HG02885 (cell line): ENCODE measurements at regions not wholly inside any gene's neighbourhood (a gene's known extent, or its start where the extent isn't known, plus 50 kb on each side); places are given as distances from the start of the nearest gene placed in this dataset.

Experiments used
- ATAC-seq: cut with Tn5 transposase; IDR thresholded peaks from one replicate; pipeline ENCODE4 v1.9.1; 2021; ENCODE audit warnings: mild to moderate bottlenecking; ENCODE audit not compliant: unreplicated experiment, poor library complexity

GRCh38 chr13:83958531-83958930 lies 76.3 kb upstream of the SLITRK1 start:
- ATAC-seq, result no peak

- no peak for ATAC-seq
Observed at GRCh38 chr13:83955011-83955410, 72.7 kb upstream of the SLITRK1 start.

GRCh38 chr13:83953916-83954315 lies 71.6 kb upstream of the SLITRK1 start:
- ATAC-seq, result no peak

GRCh38 chr13:83950293-83950692 lies 68.0 kb upstream of the SLITRK1 start:
- ATAC-seq, result no peak

GRCh38 chr13:83943530-83944279 lies 61.4 kb upstream of the SLITRK1 start:
- ATAC-seq, result no peak

GRCh38 chr13:83941701-83942335 lies 59.5 kb upstream of the SLITRK1 start:
- no peak for ATAC-seq

- ATAC-seq, result no peak
Observed at GRCh38 chr13:83940742-83941141, 58.5 kb upstream of the SLITRK1 start.

DNA sequence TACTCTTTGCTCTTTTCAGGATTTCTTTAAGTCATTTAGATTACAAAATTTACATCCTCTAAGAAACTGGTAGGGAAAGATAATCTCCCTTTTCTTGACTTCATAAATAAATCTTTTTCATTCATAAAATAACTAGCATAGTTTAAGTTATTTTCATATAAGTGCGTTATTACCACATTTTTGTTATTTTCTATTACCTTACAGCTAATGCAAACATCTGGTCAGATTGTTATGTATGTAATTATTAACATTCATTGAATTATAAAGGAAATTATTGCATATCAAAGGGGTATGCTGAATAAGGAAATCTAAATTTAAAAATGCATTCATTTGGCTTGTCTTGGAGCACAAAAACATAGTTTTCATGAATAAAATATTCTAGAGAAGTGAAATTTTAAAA lies 55.3 kb upstream of the SLITRK1 start:
- ATAC-seq, result no peak

DNA sequence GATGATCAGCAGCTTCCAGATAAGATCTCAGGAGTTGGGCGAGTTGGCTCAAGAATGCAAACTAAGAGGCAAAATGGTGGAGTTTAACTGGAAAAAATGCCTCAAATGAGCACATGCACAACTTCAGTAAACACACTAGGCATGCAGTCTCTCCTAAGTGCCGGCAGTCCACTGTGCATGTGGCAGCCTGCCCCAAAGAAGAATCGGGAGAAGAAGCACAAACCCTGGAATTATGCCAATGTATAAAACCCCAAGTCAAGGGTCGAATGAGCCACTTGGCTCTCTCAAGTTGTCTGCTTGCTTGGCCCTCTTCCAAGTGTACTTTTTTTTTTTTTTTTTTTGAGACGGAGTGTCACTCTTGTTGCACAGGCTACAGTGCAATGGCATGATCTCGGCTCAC lies 53.3 kb upstream of the SLITRK1 start:
- no peak for ATAC-seq
